ENCODE measurements at regions not wholly inside any gene's neighbourhood (a gene's known extent, or its start where the extent isn't known, plus 50 kb on each side); places are given as distances from the start of the nearest gene placed in this dataset.

GRCh38 chr9:79346350-79347020, 225.3 kb upstream of the TLE4 start:
- Histone ChIP-seq H3K36me3 (ENCODE audit: control insufficient read depth, insufficient read depth, low read length) (no peaks in the 10 kb centered on the region), H3K9me3 (ENCODE audit: control insufficient read depth, insufficient read depth, low read length) (no peaks in the 10 kb centered on the region), H3K27me3 (ENCODE audit: control insufficient read depth, insufficient read depth, low read length) (no peaks in the 10 kb centered on the region), H3K27ac (ENCODE audit: low read length) (no peak overlapping the region), H3K4me3 (ENCODE audit: low read length) (no peak overlapping the region), H3K4me1 (ENCODE audit: control insufficient read depth, insufficient read depth, low read length) (no peaks in the 10 kb centered on the region; the same call in 1 of the 2 replicates)
- no CpG with 5 or more reads among the region's 3 CpGs for WGBS (ENCODE audit: insufficient coverage, insufficient read length)
- DNase-seq (ENCODE audit: low read depth, low spot score): no peak

- H3K36me3 ChIP-seq (ENCODE audit: control insufficient read depth, insufficient read depth, low read length): no peaks in the 10 kb centered on the region
- no peak for DNase-seq (ENCODE audit: low read depth, low spot score)
- no peak overlapping the region for H3K4me3 ChIP-seq (ENCODE audit: low read length)
- no peaks in the 10 kb centered on the region; the same call in 1 of the 2 replicates for H3K4me1 ChIP-seq (ENCODE audit: control insufficient read depth, insufficient read depth, low read length)
- no CpG with 5 or more reads among the region's 3 CpGs for WGBS (ENCODE audit: insufficient coverage, insufficient read length)
- H3K9me3 ChIP-seq (ENCODE audit: control insufficient read depth, insufficient read depth, low read length): no peaks in the 10 kb centered on the region
- no peaks in the 10 kb centered on the region for H3K27me3 ChIP-seq (ENCODE audit: control insufficient read depth, insufficient read depth, low read length)
- H3K27ac ChIP-seq (ENCODE audit: low read length): no peak overlapping the region
Observed at GRCh38 chr9:79352322-79352721, 219.4 kb upstream of the TLE4 start.

- no peak overlapping the region for H3K27ac ChIP-seq (ENCODE audit: low read length)
- no peaks in the 10 kb centered on the region for H3K9me3 ChIP-seq (ENCODE audit: control insufficient read depth, insufficient read depth, low read length)
- H3K4me3 ChIP-seq (ENCODE audit: low read length): no peak overlapping the region
- WGBS (ENCODE audit: insufficient coverage, insufficient read length): no CpG with 5 or more reads among the region's 2 CpGs
- 0 out of 2 replicates have a peak, but pooled peaks cover 1% of the 10 kb centered on the region for H3K4me1 ChIP-seq (ENCODE audit: control insufficient read depth, insufficient read depth, low read length)
- H3K36me3 ChIP-seq (ENCODE audit: control insufficient read depth, insufficient read depth, low read length): no peaks in the 10 kb centered on the region
- no peaks in the 10 kb centered on the region for H3K27me3 ChIP-seq (ENCODE audit: control insufficient read depth, insufficient read depth, low read length)
- no peak for DNase-seq (ENCODE audit: low read depth, low spot score)
Observed at GRCh38 chr9:79353856-79354520, 217.8 kb upstream of the TLE4 start.

GRCh38 chr9:79357194-79357593, 214.6 kb upstream of the TLE4 start:
- Histone ChIP-seq H3K4me3 (ENCODE audit: low read length) (no peak overlapping the region), H3K27me3 (ENCODE audit: control insufficient read depth, insufficient read depth, low read length) (no peaks in the 10 kb centered on the region), H3K4me1 (ENCODE audit: control insufficient read depth, insufficient read depth, low read length) (0 out of 2 replicates have a peak, but pooled peaks cover 1% of the 10 kb centered on the region), H3K36me3 (ENCODE audit: control insufficient read depth, insufficient read depth, low read length) (no peaks in the 10 kb centered on the region), H3K9me3 (ENCODE audit: control insufficient read depth, insufficient read depth, low read length) (no peaks in the 10 kb centered on the region), H3K27ac (ENCODE audit: low read length) (no peak overlapping the region)
- WGBS (ENCODE audit: insufficient coverage, insufficient read length): 100% methylated on average over 1 of the region's 5 CpGs
- no peak for DNase-seq (ENCODE audit: low read depth, low spot score)

GRCh38 chr9:79357616-79358015, 214.1 kb upstream of the TLE4 start:
- Histone ChIP-seq H3K27ac (ENCODE audit: low read length) (no peak overlapping the region), H3K27me3 (ENCODE audit: control insufficient read depth, insufficient read depth, low read length) (no peaks in the 10 kb centered on the region), H3K36me3 (ENCODE audit: control insufficient read depth, insufficient read depth, low read length) (no peaks in the 10 kb centered on the region), H3K9me3 (ENCODE audit: control insufficient read depth, insufficient read depth, low read length) (no peaks in the 10 kb centered on the region), H3K4me1 (ENCODE audit: control insufficient read depth, insufficient read depth, low read length) (0 out of 2 replicates have a peak, but pooled peaks cover 1% of the 10 kb centered on the region), H3K4me3 (ENCODE audit: low read length) (no peak overlapping the region)
- no CpG with 5 or more reads among the region's 6 CpGs for WGBS (ENCODE audit: insufficient coverage, insufficient read length)
- no peak for DNase-seq (ENCODE audit: low read depth, low spot score)

GRCh38 chr9:79360387-79361347, 211.1 kb upstream of the TLE4 start:
- no CpG with 5 or more reads among the region's 5 CpGs for WGBS (ENCODE audit: insufficient coverage, insufficient read length)
- peak; percentile 37 for DNase-seq (ENCODE audit: low read depth, low spot score)
- Histone ChIP-seq H3K4me3 (ENCODE audit: low read length) (no peak overlapping the region), H3K27me3 (ENCODE audit: control insufficient read depth, insufficient read depth, low read length) (no peaks in the 10 kb centered on the region), H3K36me3 (ENCODE audit: control insufficient read depth, insufficient read depth, low read length) (no peaks in the 10 kb centered on the region), H3K4me1 (ENCODE audit: control insufficient read depth, insufficient read depth, low read length) (0 out of 2 replicates have a peak, but pooled peaks cover 1% of the 10 kb centered on the region), H3K27ac (ENCODE audit: low read length) (no peak overlapping the region), H3K9me3 (ENCODE audit: control insufficient read depth, insufficient read depth, low read length) (no peaks in the 10 kb centered on the region)

- no peak overlapping the region for H3K27ac ChIP-seq (ENCODE audit: low read length)
- DNase-seq (ENCODE audit: low read depth, low spot score): peak; percentile 11
- 0 out of 2 replicates have a peak, but pooled peaks cover 1% of the 10 kb centered on the region for H3K4me1 ChIP-seq (ENCODE audit: control insufficient read depth, insufficient read depth, low read length)
- H3K9me3 ChIP-seq (ENCODE audit: control insufficient read depth, insufficient read depth, low read length): no peaks in the 10 kb centered on the region
- no peaks in the 10 kb centered on the region for H3K36me3 ChIP-seq (ENCODE audit: control insufficient read depth, insufficient read depth, low read length)
- H3K27me3 ChIP-seq (ENCODE audit: control insufficient read depth, insufficient read depth, low read length): no peaks in the 10 kb centered on the region
- WGBS (ENCODE audit: insufficient coverage, insufficient read length): no CpG with 5 or more reads among the region's 9 CpGs
- H3K4me3 ChIP-seq (ENCODE audit: low read length): no peak overlapping the region
Observed at GRCh38 chr9:79362100-79363081, 209.4 kb upstream of the TLE4 start.

- DNase-seq (ENCODE audit: low read depth, low spot score): no peak
- Histone ChIP-seq H3K4me3 (ENCODE audit: low read length) (no peak overlapping the region), H3K4me1 (ENCODE audit: control insufficient read depth, insufficient read depth, low read length) (no peaks in the 10 kb centered on the region), H3K9me3 (ENCODE audit: control insufficient read depth, insufficient read depth, low read length) (no peaks in the 10 kb centered on the region), H3K27me3 (ENCODE audit: control insufficient read depth, insufficient read depth, low read length) (no peaks in the 10 kb centered on the region), H3K36me3 (ENCODE audit: control insufficient read depth, insufficient read depth, low read length) (no peaks in the 10 kb centered on the region), H3K27ac (ENCODE audit: low read length) (no peak overlapping the region)
- no CpG with 5 or more reads among the region's 6 CpGs for WGBS (ENCODE audit: insufficient coverage, insufficient read length)
Observed at GRCh38 chr9:79369676-79370075, 202.1 kb upstream of the TLE4 start.

- Histone ChIP-seq H3K27ac (ENCODE audit: low read length) (no peak overlapping the region), H3K9me3 (ENCODE audit: control insufficient read depth, insufficient read depth, low read length) (no peaks in the 10 kb centered on the region), H3K36me3 (ENCODE audit: control insufficient read depth, insufficient read depth, low read length) (no peaks in the 10 kb centered on the region), H3K27me3 (ENCODE audit: control insufficient read depth, insufficient read depth, low read length) (no peaks in the 10 kb centered on the region), H3K4me3 (ENCODE audit: low read length) (no peak overlapping the region), H3K4me1 (ENCODE audit: control insufficient read depth, insufficient read depth, low read length) (no peaks in the 10 kb centered on the region)
- DNase-seq (ENCODE audit: low read depth, low spot score): no peak
- 100% methylated on average over 1 of the region's 2 CpGs for WGBS (ENCODE audit: insufficient coverage, insufficient read length)
Observed at GRCh38 chr9:79371301-79371700, 200.5 kb upstream of the TLE4 start.

All from iPS DF 6.9 (cell line).